Mucosa of gallbladder (tissue), 1 donor: ENCODE measurements at regions not wholly inside any gene's neighbourhood (a gene's known extent, or its start where the extent isn't known, plus 50 kb on each side); places are given as distances from the start of the nearest gene placed in this dataset.

Experiments used
- DNase-seq: peaks from one replicate; pipeline ENCODE4 v3.0.0-alpha.2; 2020; ENCODE audit warnings: low spot score
- donor health status: DM: no; HTN: no; CAD: no.

DNA sequence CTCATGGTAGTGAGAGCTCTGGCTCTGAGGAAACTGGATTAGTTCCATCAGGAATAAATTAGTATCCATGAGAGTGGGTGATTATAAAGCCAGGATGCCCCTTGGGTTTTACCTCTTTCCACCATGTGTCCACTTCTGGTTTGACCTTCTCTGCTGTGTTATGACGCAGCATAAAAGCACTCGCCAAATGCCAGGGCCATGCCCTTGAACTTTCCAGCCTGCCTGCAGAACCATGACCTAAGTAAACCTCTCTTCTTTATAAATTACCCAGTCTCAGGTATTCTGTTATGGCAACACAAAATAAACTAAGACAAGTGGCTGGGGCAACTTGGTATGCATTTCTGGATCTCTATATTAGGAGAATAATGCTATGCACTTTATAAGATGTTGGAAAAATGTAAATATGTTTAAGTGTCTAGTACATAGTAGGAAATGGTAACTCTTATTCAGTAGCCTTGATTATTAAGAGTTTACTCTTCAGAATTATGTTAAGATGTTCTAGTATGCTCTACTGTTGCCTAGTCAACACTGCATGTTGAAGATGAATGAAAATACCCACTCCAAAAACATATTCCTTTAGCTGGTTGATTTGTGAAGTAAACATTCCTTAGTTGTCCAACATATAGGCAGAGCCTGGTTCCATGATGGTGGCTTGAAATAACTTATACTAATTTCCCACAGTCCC lies 455.6 kb upstream of the TMPO start:
- DNase-seq = no peak

DNA sequence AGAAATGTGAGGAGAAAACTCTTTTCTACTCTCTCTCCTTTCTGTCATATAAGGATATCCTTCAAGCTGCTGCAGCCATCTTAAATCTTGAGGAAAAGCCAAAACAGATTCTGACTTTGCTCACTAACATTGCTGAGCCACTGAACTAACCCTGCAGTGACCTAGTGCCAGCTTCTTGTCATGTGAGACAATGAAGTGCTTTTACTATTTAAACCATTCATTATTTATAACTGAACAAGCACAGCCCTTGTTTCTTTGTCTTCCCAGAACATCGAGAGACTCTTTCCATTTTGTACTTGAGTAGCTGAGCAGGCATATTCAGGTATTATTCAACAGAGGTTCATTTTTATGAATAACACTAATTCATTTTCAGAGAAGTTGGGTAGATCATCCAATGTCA lies 455.0 kb upstream of the TMPO start:
- DNase-seq = no peak

DNA sequence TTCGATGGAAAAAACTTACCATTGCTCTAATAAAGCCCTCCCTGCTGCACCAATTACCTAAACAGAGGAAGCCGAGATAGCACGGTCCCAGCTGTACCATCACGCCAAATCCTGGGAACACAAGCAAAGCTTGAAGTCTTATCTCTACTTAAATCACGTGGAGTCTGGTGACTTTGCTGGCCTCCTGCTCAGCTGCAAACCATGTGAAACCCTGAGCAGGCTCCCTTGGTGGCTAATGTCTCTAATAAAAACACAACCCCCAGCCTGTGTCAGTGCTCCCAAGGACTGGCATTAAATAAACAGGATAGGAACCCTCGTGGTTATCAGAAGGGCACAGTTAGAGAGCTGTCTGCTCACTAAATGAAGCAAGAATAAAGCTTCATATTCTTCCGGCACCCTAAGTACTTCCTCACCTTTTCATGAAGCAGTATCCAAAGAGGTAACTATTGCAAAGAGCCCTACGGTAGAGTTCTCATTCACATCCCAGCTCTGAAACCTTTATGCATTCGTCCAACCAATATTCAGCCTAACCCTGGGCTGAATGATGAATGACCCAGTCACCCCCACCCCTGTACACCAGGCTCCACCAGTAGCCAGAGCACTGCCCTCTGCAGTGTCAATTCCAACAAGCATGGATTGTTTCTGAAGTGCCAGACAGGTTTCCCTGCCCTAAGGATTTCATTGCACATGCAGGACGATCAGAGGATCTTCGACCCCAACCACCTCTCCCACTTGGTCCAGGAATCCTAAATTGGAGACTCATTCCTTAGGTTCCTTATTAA lies 452.7 kb upstream of the TMPO start:
- DNase-seq = no peak

DNA sequence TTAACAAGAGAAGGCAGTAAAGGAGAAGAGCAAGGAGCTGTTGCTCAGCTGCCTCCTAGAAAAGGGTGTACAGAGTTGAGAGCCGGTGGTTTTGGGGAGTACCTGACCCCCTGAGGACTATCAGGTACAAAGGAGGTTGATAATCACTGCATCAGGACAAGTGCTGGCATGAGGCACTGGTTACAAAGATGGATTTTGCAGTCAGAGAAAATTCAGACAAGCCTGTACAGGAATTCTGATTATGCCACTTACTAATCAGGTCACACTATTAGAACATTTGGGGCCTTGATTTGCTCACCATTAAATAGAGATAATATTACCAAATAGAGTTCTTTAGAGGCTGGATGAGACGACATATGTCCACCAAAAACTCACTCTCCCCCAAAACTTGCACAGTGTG lies 450.9 kb upstream of the TMPO start:
- no peak for DNase-seq

DNA sequence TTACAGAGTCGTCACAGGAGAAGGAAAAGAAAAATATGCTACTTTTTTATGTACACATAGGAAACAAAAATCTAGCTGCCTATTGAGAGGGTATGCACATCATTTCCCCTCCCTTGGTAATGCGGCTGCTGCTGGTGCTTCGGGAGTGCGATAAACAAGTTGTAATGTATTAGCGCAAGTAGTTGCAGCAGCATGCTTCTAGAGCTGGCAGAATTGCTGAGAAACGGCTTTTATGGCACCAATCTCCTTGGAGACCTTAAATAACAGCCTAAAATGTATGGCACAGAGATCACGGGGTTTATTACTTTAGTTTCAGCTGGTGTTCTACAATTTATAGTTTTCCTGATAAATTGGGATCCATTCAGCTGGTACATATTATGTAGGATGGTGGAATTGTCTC lies 447.6 kb upstream of the TMPO start:
- no peak for DNase-seq

DNA sequence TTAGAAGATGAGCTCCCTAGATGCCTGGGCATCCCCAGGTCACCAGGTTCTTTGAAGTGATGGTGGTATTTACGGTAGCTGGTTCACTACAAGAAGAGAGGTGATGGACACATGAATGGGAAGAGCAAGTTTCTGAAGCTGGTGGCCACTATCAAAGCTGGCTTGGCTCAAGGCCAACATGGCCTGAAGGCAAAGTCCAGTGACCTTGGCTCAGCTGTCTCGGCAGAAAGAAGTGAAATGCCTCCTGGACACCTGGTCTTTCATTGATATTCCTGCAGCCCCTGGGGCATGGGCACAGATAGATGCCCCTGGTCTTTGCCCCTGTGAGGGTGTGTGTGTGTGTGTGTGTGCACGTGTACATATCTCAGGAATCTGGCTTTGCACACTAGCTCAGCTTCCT lies 441.8 kb upstream of the TMPO start:
- DNase-seq = no peak

DNA sequence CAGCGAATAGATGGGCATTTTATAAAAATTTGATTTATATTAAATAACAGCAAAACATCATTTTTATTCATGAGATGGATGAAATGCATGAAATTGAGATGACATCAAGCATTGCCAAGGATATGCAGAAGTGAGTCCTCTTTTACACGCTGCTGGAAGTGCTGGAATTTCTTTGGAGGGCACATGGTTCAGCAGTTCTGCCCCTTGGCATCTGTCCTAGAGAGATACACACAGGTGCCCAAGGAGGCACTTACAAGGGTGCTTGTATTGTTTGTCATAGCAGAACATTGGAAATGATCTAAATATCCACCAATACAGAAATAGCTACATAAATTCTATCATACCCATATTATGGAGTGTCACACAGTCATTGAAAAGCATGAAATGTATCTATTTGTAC lies 441.1 kb upstream of the TMPO start:
- DNase-seq = no peak

DNA sequence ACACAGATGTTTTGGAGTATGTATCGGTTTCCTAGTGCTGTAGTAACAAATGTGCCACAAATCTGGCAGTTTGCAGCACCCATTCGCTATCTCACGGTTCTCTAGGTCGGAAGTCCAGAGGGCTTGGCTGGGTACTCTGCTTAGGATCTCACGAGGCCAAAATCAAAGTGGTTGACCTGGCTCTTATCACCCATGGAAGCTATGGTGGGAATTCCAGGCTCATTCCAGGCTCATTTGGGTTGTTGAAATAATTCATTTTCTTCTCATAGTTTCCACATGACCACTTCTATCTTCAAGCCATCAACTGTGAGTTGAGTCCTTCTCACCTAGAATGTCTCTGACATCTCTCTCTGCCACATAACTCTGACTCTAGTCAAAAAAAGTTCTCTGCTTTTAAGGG lies 431.0 kb upstream of the TMPO start:
- DNase-seq = no peak

DNA sequence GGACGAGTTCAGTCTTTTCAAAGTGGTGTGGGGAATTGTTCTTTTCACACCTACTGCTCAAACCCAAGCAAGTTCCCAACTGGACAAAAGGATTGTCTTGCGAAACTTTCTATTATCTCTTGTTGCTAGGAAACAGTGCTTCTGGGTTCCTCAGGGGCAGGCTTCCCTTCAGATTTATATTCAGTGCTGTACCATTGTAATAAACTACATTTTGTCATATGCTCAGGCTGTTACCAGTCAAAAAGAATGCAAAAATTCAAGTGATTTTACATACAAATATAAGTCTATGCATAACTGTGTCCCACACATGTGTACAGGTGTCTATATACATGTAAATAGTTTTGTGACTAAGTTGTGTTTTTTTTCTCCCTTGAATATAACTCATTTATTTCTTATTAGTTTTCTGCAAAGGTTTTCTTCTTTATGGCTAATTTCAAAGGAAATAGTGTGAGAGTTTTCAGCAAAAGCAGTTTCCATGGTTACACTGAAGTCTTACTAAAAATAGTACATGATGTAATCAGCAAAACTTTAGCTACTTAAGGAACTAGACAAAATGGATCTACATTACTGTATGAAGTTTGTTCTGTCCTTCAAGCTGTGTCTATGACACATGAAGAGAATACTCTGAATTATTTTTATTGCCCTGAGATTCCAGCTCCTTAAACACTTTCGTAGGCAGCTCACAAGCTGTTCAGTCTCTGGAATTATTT lies 430.2 kb upstream of the TMPO start:
- no peak for DNase-seq

DNA sequence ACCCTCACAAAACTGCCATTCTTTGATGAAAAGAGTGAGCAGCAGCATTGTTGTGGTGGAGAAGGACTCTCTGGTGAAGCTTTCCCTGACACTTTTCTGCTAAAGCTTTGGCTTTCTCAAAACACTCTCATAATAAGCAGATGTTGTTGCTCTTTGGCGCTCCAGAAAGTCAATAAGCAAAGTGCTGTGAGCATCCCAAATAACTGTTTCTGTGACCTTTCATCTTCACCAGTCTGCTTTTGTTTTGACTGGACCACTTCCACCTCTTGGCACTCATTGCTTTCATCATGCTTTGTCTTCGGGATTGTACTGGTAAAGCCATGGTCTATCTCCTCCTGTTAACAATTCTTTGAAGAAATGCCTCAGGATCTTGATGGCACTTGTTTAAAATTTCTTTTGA lies 424.7 kb upstream of the TMPO start:
- no peak for DNase-seq

DNA sequence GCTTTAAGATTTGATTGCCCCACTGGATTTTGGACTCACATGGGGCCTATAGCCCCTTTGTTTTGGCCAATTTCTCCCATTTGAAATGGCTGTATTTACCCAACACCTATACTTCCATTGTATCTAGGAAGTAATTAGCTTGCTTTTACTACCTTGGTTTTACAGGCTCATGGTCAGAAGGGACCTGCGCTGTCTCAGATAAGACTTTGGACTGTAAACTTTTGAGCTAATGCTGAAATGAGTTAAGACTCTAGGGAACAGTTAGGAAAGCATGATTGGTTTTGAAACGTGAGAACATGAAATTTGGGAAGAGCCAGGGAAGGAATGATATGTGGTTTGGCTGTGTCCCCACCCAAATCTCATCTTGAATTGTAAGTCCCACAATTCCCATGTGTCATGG lies 419.0 kb upstream of the TMPO start:
- DNase-seq = no peak

DNA sequence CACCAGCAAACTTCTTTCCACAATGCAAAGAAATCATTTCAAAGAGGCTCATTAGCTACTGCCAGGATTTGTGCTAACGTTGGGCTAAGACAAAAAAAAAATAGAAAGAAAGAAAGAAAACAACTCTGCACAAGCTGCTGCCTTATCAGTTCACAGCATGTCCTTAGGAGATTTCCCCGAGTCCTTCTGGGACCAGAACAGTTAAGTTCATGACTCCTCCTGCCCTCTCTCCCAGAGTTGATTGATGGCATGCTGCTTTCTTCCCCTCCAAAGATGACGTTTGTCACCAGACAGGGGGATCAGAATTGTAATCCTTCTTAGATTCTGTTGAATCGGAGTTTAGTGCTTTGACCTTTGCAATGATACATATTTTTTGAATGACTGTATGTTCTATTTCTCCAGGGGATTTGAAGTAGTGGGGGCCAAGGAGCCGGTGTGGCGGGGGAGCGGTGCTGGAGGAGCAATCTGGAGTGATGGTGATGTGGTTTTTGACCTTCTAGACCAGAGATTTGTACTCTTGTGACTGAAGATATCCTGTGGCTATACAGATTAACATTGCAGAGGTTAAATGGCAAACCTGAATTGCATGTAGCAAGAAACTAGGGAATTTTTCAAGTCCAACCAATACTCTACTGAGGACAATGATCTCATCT lies 409.2 kb upstream of the TMPO start:
- DNase-seq = no peak

DNA sequence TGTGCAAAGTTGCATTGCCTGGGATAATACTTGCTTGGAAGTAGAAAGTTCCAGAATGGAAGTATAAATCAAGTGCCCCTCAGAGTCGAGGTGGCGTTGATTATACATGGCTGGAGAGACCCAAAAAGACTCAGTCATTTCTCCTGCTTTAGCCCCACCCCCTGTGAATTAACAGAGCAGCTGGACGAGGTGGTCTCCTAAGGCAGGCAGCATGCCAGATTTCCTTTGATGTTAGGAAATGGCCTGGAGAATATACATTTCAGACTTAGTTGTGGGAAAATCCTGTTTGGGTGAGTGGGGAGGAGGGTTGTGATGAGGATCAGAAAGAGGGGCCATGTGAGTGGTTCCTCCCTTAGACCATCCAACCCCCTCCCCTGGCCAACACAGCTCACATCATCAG lies 406.1 kb upstream of the TMPO start:
- DNase-seq = no peak

DNA sequence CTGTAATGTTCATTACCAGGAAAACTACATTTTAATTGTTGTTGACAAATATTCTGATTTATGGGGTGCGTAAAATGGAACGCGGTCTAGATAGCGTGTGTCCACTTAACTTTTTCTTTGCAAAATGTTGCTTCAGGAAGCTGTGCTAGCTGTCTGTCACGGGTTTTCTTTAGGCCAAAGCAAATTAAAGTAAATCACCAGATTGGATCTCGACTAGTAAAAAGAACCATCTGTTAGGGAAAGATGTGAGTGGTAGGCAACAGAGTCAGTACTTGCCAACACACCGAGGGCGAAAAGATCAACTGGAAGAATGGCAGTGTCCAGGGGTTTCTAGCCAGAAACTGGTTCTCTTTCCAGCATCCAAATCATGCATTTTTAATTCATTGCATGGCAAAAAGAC lies 404.9 kb upstream of the TMPO start:
- no peak for DNase-seq

DNA sequence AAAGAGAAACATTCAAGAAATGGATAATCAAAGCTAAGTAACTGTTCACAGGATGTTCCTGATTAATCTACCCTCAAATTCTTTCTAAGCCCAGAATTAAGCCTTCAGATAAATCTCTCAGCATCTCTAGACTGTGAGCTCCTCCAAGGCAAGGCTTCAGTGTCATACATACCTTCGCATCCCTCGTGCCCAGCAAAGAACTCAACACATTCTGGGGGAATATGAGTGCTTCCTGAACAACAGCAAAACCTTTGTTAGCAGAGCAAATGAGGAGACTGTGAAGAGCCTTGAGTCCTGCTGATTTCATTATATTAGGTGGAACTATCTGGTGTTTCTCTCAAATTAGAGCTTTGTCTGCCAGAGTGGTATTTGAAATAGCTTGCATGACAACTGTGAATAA lies 401.8 kb upstream of the TMPO start:
- DNase-seq = no peak

DNA sequence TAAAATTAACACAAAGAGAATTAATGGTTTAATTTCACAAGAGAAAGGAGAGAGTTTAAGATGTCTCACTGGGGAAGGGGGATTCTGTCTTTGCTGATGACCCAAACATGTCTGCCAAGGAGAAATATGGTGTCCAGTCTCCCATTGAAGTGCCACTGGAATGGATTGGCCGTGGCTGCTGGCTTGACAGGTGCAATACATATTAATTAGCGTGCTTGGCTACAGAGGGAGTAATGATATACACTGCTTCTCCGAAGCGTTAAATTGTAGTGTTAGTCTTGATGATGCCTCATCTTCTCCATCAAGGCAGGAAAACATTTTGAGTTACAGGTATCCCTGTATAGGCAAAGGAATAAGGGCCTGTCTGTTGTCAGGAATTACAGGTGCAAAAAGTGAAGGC lies 393.4 kb upstream of the TMPO start:
- DNase-seq = no peak

DNA sequence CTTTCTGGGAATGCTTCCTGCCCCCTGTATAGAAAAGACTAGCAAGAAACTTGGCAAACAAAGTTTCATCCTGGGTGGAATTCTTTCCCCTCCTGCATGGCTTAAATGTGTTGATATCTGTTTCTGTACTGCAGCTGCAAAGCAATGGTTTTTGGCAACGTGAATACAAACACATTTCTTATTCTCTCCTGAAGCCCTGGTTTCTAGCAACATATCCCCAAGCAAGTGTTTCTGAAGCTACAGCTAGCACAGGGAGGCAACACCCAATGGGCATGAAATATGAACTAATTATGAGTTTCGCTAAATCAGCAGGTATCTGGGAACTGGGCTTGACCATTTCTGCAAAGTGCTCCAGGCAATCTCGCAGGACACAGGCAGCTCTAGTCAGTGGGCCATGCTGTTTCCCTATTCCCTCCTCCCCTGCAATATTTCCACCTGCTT lies 392.3 kb upstream of the TMPO start:
- DNase-seq = no peak

DNA sequence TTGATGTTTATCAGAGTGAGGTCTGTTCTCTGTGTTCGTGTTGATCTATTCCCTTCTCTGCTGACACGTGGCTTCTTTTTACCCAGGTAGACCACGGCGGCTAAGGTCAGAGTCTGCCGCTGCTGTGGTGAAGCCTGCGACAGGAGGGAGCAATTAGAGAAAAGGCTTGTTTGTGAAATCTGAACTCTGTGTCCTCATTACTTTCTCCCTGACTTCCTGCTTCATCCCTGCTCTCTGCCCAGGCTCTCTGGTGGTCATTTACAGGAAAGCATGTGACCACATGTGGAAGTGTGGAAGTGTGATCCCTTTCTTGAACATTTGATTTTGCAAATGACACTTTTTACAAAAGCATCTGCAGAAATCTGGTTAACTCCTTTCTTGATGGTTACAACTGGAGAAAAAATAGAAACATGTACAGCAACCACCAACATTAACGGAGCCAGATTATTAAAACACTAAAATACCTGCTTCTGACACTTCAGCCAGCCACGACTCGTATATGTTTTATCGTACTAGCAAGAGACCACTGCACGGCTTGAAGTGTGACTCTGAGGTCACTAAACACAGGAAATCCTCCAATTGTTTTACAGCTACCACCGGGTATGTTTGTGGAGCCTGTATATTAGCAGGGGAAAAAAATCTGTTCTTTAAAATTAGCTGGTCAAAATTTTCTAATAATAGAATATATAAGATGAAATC lies 388.6 kb upstream of the TMPO start:
- DNase-seq = peak; percentile 34

DNA sequence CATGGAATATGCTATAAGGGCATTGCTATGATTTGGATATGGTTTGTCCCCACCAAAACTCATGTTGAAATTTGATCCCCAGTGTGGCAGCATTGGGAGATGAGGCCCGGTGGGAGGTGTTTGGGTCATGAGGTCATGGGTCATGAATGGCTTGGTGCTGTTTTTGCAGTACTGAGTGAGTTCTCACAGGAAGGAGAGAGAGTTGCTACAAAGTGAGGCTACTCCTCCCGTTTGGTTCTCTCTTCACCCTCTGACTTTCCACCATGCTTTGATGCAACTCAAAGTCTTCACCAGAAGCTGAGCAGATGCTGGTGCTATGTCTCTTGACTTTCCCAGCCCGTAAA lies 388.1 kb upstream of the TMPO start:
- no peak for DNase-seq

DNA sequence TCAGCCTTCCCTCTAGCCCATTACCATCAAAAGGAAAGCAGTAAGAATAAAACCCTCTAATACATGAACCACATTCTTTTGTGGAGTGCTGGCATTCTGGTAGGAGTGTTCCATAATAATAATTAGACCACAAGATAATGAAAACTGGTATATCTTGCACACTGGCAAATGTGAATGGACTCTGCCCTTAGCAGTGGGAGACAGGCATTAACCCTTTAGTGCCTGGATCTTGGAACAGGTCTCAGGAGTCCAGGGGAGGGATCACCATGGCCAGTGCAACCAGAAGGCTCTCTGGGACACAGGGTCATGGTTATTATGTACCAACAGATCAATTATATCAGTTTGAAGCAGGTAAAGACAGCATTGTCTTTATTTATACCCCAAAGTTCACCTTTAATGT lies 387.5 kb upstream of the TMPO start:
- no peak for DNase-seq

DNA sequence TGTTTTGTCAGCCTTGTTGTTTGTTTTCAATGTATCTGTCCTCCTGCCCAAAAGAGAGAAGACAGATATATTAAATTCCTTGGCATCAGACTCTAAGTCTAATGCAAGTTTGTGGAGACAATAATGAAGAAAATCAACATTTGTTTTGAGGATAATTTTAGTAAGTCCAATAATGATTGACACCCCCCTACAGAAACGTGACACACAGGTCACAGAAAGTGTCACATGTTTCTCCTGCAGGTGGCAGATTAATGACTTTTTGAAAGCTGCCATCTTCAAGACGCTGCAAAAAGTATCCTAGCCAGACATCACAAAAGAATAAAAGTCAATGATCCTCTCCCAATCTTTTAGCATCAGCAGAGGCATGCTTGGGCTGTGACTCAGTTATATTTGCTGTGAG lies 378.8 kb upstream of the TMPO start:
- no peak for DNase-seq

DNA sequence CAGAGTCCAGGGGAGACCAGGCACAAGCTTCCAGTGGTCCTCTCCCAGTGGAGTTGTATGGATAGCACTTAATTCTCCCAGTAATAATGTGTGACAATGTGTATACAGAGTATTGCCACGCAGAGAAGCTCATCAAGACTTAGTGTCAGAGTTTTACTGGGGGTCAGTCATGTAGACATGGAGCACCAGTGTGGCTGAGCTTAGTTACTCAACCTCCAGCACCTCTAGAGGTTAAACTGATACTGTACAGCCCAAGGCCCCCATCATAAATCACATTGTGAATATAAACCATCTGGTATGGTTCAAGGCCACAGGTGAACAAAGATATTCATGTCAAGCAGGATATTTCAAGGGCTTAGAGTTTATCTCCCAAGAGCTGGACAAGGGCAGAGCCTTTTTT lies 378.1 kb upstream of the TMPO start:
- no peak for DNase-seq
